OCI-LY1 (cell line): ENCODE measurements at regions not wholly inside any gene's neighbourhood (a gene's known extent, or its start where the extent isn't known, plus 50 kb on each side); places are given as distances from the start of the nearest gene placed in this dataset.

Source experiments
- H2AFZ ChIP-seq: fragments of 200-600 bp; sonication (generic), shearing (Covaris generic); 2 replicates; pipeline ENCODE4 v1.6.0; 2014; ENCODE audit warnings: antibody characterized with exemption, mild to moderate bottlenecking, low read length
- H3F3A ChIP-seq: fragments of 200-600 bp; sonication (generic), shearing (Covaris generic); 2 replicates; pipeline ENCODE4 v1.6.0; 2014; ENCODE audit warnings: mild to moderate bottlenecking, antibody characterized with exemption, low read length, moderate library complexity; ENCODE audit not compliant: insufficient read depth
- H3K27ac ChIP-seq: fragments of 200-600 bp; sonication (generic); 2 replicates; pipeline ENCODE4 v1.5.1; 2014; ENCODE audit warnings: low read length, mixed run types, mild to moderate bottlenecking, low read depth; ENCODE audit not compliant: poor library complexity, severe bottlenecking
- H3K27me3 ChIP-seq: fragments of 200-600 bp; sonication (generic); 2 replicates; pipeline ENCODE4 v1.6.0; 2014; ENCODE audit warnings: antibody characterized with exemption, mild to moderate bottlenecking, low read length, moderate library complexity; ENCODE audit not compliant: insufficient read depth
- H3K36me3 ChIP-seq: fragments of 200-600 bp; sonication (generic); 2 replicates; pipeline ENCODE4 v1.6.1; 2014; ENCODE audit warnings: mild to moderate bottlenecking, antibody characterized with exemption, low read length, moderate library complexity, mixed read lengths; ENCODE audit not compliant: insufficient read depth
- H3K4me1 ChIP-seq: fragments of 200-600 bp; sonication (generic); 2 replicates; pipeline ENCODE4 v1.5.1; 2014; ENCODE audit warnings: mild to moderate bottlenecking, low read length, moderate library complexity; ENCODE audit not compliant: insufficient read depth, severe bottlenecking
- H3K4me2 ChIP-seq: fragments of 200-600 bp; sonication (generic), shearing (Covaris generic); 2 replicates; pipeline ENCODE4 v1.6.1; 2014; ENCODE audit warnings: low read length
- H3K4me3 ChIP-seq: fragments of 200-600 bp; sonication (generic); 2 replicates; pipeline ENCODE4 v1.5.1; 2014; ENCODE audit warnings: low read length, low read depth, mild to moderate bottlenecking, mixed read lengths; ENCODE audit not compliant: poor library complexity, severe bottlenecking
- H3K79me2 ChIP-seq: fragments of 200-600 bp; shearing (Covaris generic); 2 replicates; pipeline ENCODE4 v1.6.1; 2016; ENCODE audit warnings: mixed run types, low read length, mixed read lengths; ENCODE audit not compliant: insufficient read depth
- H3K9ac ChIP-seq: fragments of 200-600 bp; sonication (generic), shearing (Covaris generic); 2 replicates; pipeline ENCODE4 v1.6.1; 2014; ENCODE audit warnings: mild to moderate bottlenecking, low read length, mixed read lengths
- H3K9me2 ChIP-seq: fragments of 200-600 bp; sonication (generic), shearing (Covaris generic); 2 replicates; pipeline ENCODE4 v1.6.1; 2014; ENCODE audit warnings: low read depth, mild to moderate bottlenecking, low read length, mixed read lengths
- H3K9me3 ChIP-seq: fragments of 200-600 bp; shearing (Covaris generic); 2 replicates; pipeline ENCODE4 v1.6.1; 2014; ENCODE audit warnings: low read length, mixed read lengths
- H4K20me1 ChIP-seq: fragments of 200-600 bp; sonication (generic), shearing (Covaris generic); 2 replicates; pipeline ENCODE4 v1.6.0; 2016; ENCODE audit warnings: mild to moderate bottlenecking, low read length; ENCODE audit not compliant: insufficient read depth
- CTCF ChIP-seq: fragments of 200-600 bp; sonication (generic), shearing (Covaris generic); IDR thresholded peaks from 2 replicates; pipeline ENCODE4 v1.5.1; 2017; ENCODE audit warnings: mild to moderate bottlenecking, antibody characterized with exemption, low read length, moderate library complexity, mixed read lengths
- EZH2 ChIP-seq: fragments of 200-600 bp; sonication (generic), shearing (Covaris generic); IDR thresholded peaks from 2 replicates; pipeline ENCODE4 v1.8.0; 2017; ENCODE audit warnings: borderline replicate concordance, mixed run types, mild to moderate bottlenecking, antibody characterized with exemption, low read length, moderate library complexity, mixed read lengths

- Histone ChIP-seq H3K9ac (no peak overlapping the region), H3K9me3 (no peaks in the 10 kb centered on the region), H3K27ac (no peak overlapping the region), H3K36me3 (no peaks in the 10 kb centered on the region), H2AFZ (no peak overlapping the region), H3K9me2 (no peaks in the 10 kb centered on the region), H3K4me1 (no peaks in the 10 kb centered on the region), H3K4me2 (no peak overlapping the region), H4K20me1 (no peaks in the 10 kb centered on the region), H3K79me2 (no peaks in the 10 kb centered on the region), H3K27me3 (no peaks in the 10 kb centered on the region), H3F3A (no peaks in the 10 kb centered on the region), H3K4me3 (no peak overlapping the region)
- TF ChIP-seq CTCF: no peak
- TF ChIP-seq EZH2: no peak
Measured at GRCh38 chr3:5498981-5499380, 311.5 kb downstream of the EDEM1 start.

- TF ChIP-seq CTCF: no peak
- TF ChIP-seq EZH2: no peak
- H4K20me1 ChIP-seq: no peaks in the 10 kb centered on the region
- H3K27me3 ChIP-seq: no peaks in the 10 kb centered on the region
- H3K4me1 ChIP-seq: no peaks in the 10 kb centered on the region
- no peaks in the 10 kb centered on the region for H3K9me2 ChIP-seq
- H3K27ac ChIP-seq: no peak overlapping the region
- no peaks in the 10 kb centered on the region for H3K9me3 ChIP-seq
- H3K4me3 ChIP-seq: no peak overlapping the region
- H3K4me2 ChIP-seq: no peak overlapping the region
- H2AFZ ChIP-seq: no peak overlapping the region
- H3F3A ChIP-seq: no peaks in the 10 kb centered on the region
- no peaks in the 10 kb centered on the region for H3K36me3 ChIP-seq
- no peaks in the 10 kb centered on the region for H3K79me2 ChIP-seq
- no peak overlapping the region for H3K9ac ChIP-seq
Measured at GRCh38 chr3:5499404-5499803, 311.9 kb downstream of the EDEM1 start.

GRCh38 chr3:5503136-5503535 is 315.6 kb downstream of the EDEM1 start:
- Histone ChIP-seq H3K4me2 (no peak overlapping the region), H3K9ac (no peak overlapping the region), H3K27ac (no peak overlapping the region), H3K9me3 (no peaks in the 10 kb centered on the region), H3F3A (no peaks in the 10 kb centered on the region), H3K4me3 (no peak overlapping the region), H3K27me3 (no peaks in the 10 kb centered on the region), H3K4me1 (no peaks in the 10 kb centered on the region), H3K79me2 (no peaks in the 10 kb centered on the region), H3K36me3 (no peaks in the 10 kb centered on the region), H3K9me2 (no peaks in the 10 kb centered on the region), H4K20me1 (no peaks in the 10 kb centered on the region), H2AFZ (no peak overlapping the region)
- no peak for TF ChIP-seq EZH2
- TF ChIP-seq CTCF: no peak
